SK-N-SH (cell line): ENCODE measurements at regions not wholly inside any gene's neighbourhood (a gene's known extent, or its start where the extent isn't known, plus 50 kb on each side); places are given as distances from the start of the nearest gene placed in this dataset.

Experiments
- CTCF ChIA-PET: fragments of 300-600, 350-600 bp; formaldehyde crosslinking; extraction: SDS; loops from one replicate; lab custom pipeline; 2021; lab: Yijun Ruan, JAX
- POLR2A ChIA-PET: fragments of 350-600 bp; sonication (Branson Sonifier 250); formaldehyde crosslinking; extraction: SDS; loops from one replicate; lab custom pipeline; 2020; ENCODE audit warnings: antibody characterized with exemption, inconsistent platforms; lab: Yijun Ruan, JAX
- DNase-seq: peaks from one replicate; pipeline ENCODE4 v3.0.0; 2012
- H2AFZ ChIP-seq: fragments of 200-600 bp; sonication (generic); 2 replicates; pipeline ENCODE4 v1.8.1; 2016; ENCODE audit warnings: antibody characterized with exemption, mild to moderate bottlenecking, low read depth
- H3F3A ChIP-seq: fragments of 200-600 bp; sonication (generic); replicated peaks from 2 replicates; pipeline ENCODE3; 2016; ENCODE audit warnings: antibody characterized with exemption, mild to moderate bottlenecking; ENCODE audit not compliant: insufficient read depth
- H3K27ac ChIP-seq, 2 experiments: fragments of 200-500 bp in 1 of 2; fragments of 200-600 bp in 1 of 2; sonication (Bioruptor generic) in 1 of 2; sonication (generic), shearing (Covaris generic) in 1 of 2; 2 replicates each; pipeline versions ENCODE4 v1.5.1 to v1.6.1; 2014 to 2016; ENCODE audit warnings: low read depth in 2 of 2, inconsistent platforms in 1 of 2, low read length in 1 of 2, mild to moderate bottlenecking in 1 of 2, mixed read lengths in 1 of 2
- H3K27me3 ChIP-seq: fragments of 200-600 bp; sonication (generic), shearing (Covaris generic); 2 replicates; pipeline ENCODE4 v1.6.1; 2016; ENCODE audit warnings: mixed run types; ENCODE audit not compliant: insufficient read depth
- H3K36me3 ChIP-seq, 2 experiments: fragments of 200-500 bp in 1 of 2; fragments of 200-600 bp in 1 of 2; sonication (Bioruptor generic) in 1 of 2; sonication (generic) in 1 of 2; replicated peaks in 1 of 2; 2 replicates each; pipeline versions ENCODE3 to v1.5.1; 2014 to 2016; ENCODE audit warnings: low read length in 1 of 2, mild to moderate bottlenecking in 1 of 2; ENCODE audit not compliant: insufficient read depth in 2 of 2, control insufficient read depth in 1 of 2
- H3K4me1 ChIP-seq, 2 experiments: fragments of 200-500 bp in 1 of 2; fragments of 200-600 bp in 1 of 2; sonication (Bioruptor generic) in 1 of 2; sonication (generic), shearing (Covaris generic) in 1 of 2; 2 replicates each; pipeline versions ENCODE4 v1.5.1 to v1.6.1; 2014 to 2016; ENCODE audit warnings: low read depth in 1 of 2, low read length in 1 of 2, mixed run types in 1 of 2; ENCODE audit not compliant: insufficient read depth in 2 of 2, control insufficient read depth in 1 of 2
- H3K4me2 ChIP-seq: fragments of 200-600 bp; sonication (generic), shearing (Covaris generic); 2 replicates; pipeline ENCODE4 v1.6.1; 2017; ENCODE audit warnings: mixed run types
- H3K4me3 ChIP-seq, 2 experiments: fragments of 200-500 bp in 1 of 2; fragments of 200-600 bp in 1 of 2; sonication (Bioruptor generic) in 1 of 2; sonication (generic), shearing (Covaris generic) in 1 of 2; 2 replicates each; pipeline versions ENCODE4 v1.5.1 to v1.8.1; 2014 to 2016; ENCODE audit warnings: low read depth in 2 of 2, inconsistent platforms in 1 of 2, low read length in 1 of 2, mild to moderate bottlenecking in 1 of 2, mixed read lengths in 1 of 2, moderate library complexity in 1 of 2
- H3K79me2 ChIP-seq: fragments of 200-600 bp; sonication (generic); 2 replicates; pipeline ENCODE4 v1.8.1; 2017; ENCODE audit warnings: mild to moderate bottlenecking; ENCODE audit not compliant: insufficient read depth
- H3K9ac ChIP-seq: fragments of 200-600 bp; sonication (generic); 2 replicates; pipeline ENCODE4 v1.6.1; 2017; ENCODE audit warnings: mixed run types
- H3K9me2 ChIP-seq: fragments of 200-600 bp; sonication (generic); 2 replicates; pipeline ENCODE4 v1.6.1; 2017; ENCODE audit warnings: mixed run types
- H3K9me3 ChIP-seq: fragments of 200-600 bp; sonication (generic); 2 replicates; pipeline ENCODE4 v1.6.1; 2017; ENCODE audit warnings: mixed run types, mild to moderate bottlenecking, moderate library complexity
- H4K20me1 ChIP-seq: fragments of 200-600 bp; sonication (generic); 2 replicates; pipeline ENCODE4 v1.6.1; 2017; ENCODE audit warnings: mild to moderate bottlenecking, mixed run types; ENCODE audit not compliant: insufficient read depth
- CTCF ChIP-seq: fragments of 200-600 bp; sonication (generic); IDR thresholded peaks from 2 replicates; pipeline ENCODE4 v1.6.1; 2017; ENCODE audit warnings: antibody characterized with exemption, mild to moderate bottlenecking, moderate library complexity
- ELF1 ChIP-seq: IDR thresholded peaks from 2 replicates; pipeline ENCODE4 v1.4.0; 2012
- EZH2phosphoT487 ChIP-seq: fragments of 200-600 bp; sonication (generic); IDR thresholded peaks from 2 replicates; pipeline ENCODE4 v1.6.1; 2017; ENCODE audit warnings: low read depth, mixed run types, mild to moderate bottlenecking, antibody characterized with exemption, moderate library complexity, borderline replicate concordance
- FOSL2 ChIP-seq: IDR thresholded peaks from 2 replicates; pipeline ENCODE4 v1.4.0; 2012; ENCODE audit warnings: low read depth, mild to moderate bottlenecking, moderate library complexity, borderline replicate concordance
- GABPA ChIP-seq: IDR thresholded peaks from 2 replicates; pipeline ENCODE4 v1.4.0; 2012; ENCODE audit warnings: low read depth, mild to moderate bottlenecking
- IRF3 ChIP-seq: fragments of 150-350 bp; IDR thresholded peaks from 2 replicates; pipeline ENCODE4 v1.6.1; 2016; ENCODE audit warnings: mild to moderate bottlenecking, low read depth, low read length
- MEF2A ChIP-seq: IDR thresholded peaks from 2 replicates; pipeline ENCODE4 v1.4.0; 2012; ENCODE audit warnings: low read depth, borderline replicate concordance
- MXI1 ChIP-seq: IDR thresholded peaks from 2 replicates; pipeline ENCODE4 v1.6.1; 2012; ENCODE audit warnings: mild to moderate bottlenecking, low read depth, low read length, improper control_type of control experiment
- NFIC ChIP-seq: IDR thresholded peaks from 2 replicates; pipeline ENCODE4 v1.4.0; 2012; ENCODE audit warnings: borderline replicate concordance
- NRF1 ChIP-seq: IDR thresholded peaks from 2 replicates; pipeline ENCODE4 v1.6.1; 2012; ENCODE audit warnings: low read depth, mild to moderate bottlenecking, low read length
- POLR2AphosphoS5 ChIP-seq: IDR thresholded peaks from 2 replicates; pipeline ENCODE4 v1.6.1; 2012; ENCODE audit warnings: low read depth, low read length
- RAD21 ChIP-seq: IDR thresholded peaks from 2 replicates; pipeline ENCODE4 v1.6.1; 2012; ENCODE audit warnings: mild to moderate bottlenecking, low read length
- RFX5 ChIP-seq: IDR thresholded peaks from 2 replicates; pipeline ENCODE4 v1.6.1; 2012; ENCODE audit warnings: mild to moderate bottlenecking, improper control_type of control experiment, low read length
- SIN3A ChIP-seq: IDR thresholded peaks from 2 replicates; pipeline ENCODE4 v1.6.1; 2012; ENCODE audit warnings: low read depth, mild to moderate bottlenecking, low read length, moderate library complexity, borderline replicate concordance
- SMC3 ChIP-seq: IDR thresholded peaks from 2 replicates; pipeline ENCODE4 v1.6.1; 2012; ENCODE audit warnings: low read depth, low read length, improper control_type of control experiment
- TCF12 ChIP-seq: IDR thresholded peaks from 2 replicates; pipeline ENCODE4 v1.4.0; 2012
- TEAD4 ChIP-seq: IDR thresholded peaks from 2 replicates; pipeline ENCODE4 v1.4.0; 2012; ENCODE audit warnings: mild to moderate bottlenecking, borderline replicate concordance; ENCODE audit not compliant: insufficient read depth
- YY1 ChIP-seq: IDR thresholded peaks from 2 replicates; pipeline ENCODE4 v1.4.0; 2012; ENCODE audit warnings: low read depth, mild to moderate bottlenecking
- WGBS: methylation state at CpG from one replicate; pipeline ENCODE4 v1.1.6; 2017; ENCODE audit warnings: low lambda C conversion rate; 5-methylcytosine and 5-hydroxymethylcytosine counted together
- TF ChIP-seq, protein P1 (sequence below): fragments of 150-350 bp; IDR thresholded peaks from 2 replicates; pipeline ENCODE4 v1.6.1; 2017; ENCODE audit warnings: antibody characterized with exemption, low read length, low read depth, borderline replicate concordance
- TF ChIP-seq, protein P2 (sequence below): IDR thresholded peaks from 2 replicates; pipeline ENCODE4 v1.4.0; 2012; ENCODE audit warnings: low read depth, borderline replicate concordance

DNA sequence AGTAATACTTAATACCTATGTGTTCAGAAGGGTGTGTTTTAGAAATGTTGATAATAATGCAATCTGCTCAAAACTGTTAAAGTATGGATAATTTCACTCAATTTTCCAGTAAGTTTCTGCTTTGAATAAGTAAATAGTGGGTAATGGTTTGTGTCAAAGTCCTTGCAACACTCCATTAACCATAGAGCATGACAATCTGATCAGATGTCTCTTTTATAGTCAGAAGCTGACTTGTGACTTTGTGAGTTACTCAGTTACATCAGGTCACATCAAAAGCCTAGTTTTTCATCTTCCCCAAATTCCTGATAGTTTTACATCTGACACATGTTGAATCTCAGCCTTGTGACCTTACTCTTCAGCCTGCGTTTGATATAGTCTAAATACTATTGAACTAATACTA, 338.0 kb downstream of the EFNB2 start:
- Histone ChIP-seq H3K9me3 (no peaks in the 10 kb centered on the region; the same call in 1 of the 2 replicates), H3K79me2 (no peaks in the 10 kb centered on the region), H3F3A (no peaks in the 10 kb centered on the region), H3K4me2 (no peak overlapping the region), H3K4me1 (no peaks in the 10 kb centered on the region), H3K4me3 (no peak overlapping the region), H4K20me1 (no peaks in the 10 kb centered on the region), H3K36me3 (no peaks in the 10 kb centered on the region), H3K9me2 (no peaks in the 10 kb centered on the region), H3K27ac (no peak overlapping the region), H3K27me3 (no peaks in the 10 kb centered on the region), H3K9ac (no peak overlapping the region), H2AFZ (no peak overlapping the region)
- 93% methylated on average over 1 of the region's 1 CpG for WGBS
- TF ChIP-seq MEF2A, result no peak
- no peak for TF ChIP-seq TCF12
- no peak for TF ChIP-seq GABPA
- TF ChIP-seq YY1, result no peak
- no peak for TF ChIP-seq ELF1
- TF ChIP-seq CTCF, result no peak
- TF ChIP-seq NFIC, result no peak
- no peak for TF ChIP-seq TEAD4
- TF ChIP-seq EZH2phosphoT487, result no peak
- no peak for TF ChIP-seq RAD21
- TF ChIP-seq SIN3A, result no peak
- ChIA-PET CTCF (no interaction called here), POLR2A (no interaction called here)
- DNase-seq, result no peak

DNA sequence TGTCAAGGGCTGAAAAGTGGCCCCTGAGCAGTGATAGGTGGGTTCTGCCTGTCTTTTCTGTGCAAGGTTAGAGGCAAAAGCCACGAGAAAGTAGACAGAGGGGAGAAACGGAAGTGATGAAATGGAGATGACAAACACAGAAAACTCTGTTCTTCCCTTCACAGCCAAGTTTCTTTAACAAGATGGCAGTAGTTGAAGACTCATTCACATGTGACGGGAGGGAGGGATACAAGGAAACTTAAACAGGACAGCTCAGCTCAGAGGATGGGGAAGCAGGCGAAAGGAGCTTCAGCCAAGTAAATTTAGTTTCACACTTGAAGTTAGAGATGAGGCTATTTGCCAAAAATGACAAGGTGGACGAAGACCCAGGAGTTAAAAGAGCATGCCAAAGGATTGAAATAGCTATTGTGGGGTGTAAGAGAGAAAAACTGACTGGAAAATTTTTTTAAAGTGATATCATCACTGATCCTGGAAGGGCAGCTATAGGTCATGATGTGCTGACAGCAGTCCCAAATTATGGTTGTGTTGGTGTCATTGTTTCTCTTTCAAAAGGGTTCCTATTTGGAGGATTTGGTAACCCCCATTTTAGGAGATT, 347.9 kb downstream of the EFNB2 start:
- Histone ChIP-seq H3K79me2 (no peaks in the 10 kb centered on the region), H3K4me3 (no peak overlapping the region), H3K4me2 (no peak overlapping the region), H3K27ac (no peak overlapping the region), H2AFZ (no peak overlapping the region), H3K9ac (no peak overlapping the region), H3K36me3 (no peaks in the 10 kb centered on the region), H4K20me1 (no peaks in the 10 kb centered on the region), H3K4me1 (no peaks in the 10 kb centered on the region), H3K9me3 (no peaks in the 10 kb centered on the region), H3K27me3 (no peaks in the 10 kb centered on the region), H3K9me2 (no peaks in the 10 kb centered on the region), H3F3A (no peaks in the 10 kb centered on the region)
- WGBS, result 70% methylated on average over 5 of the region's 5 CpGs
- ChIA-PET POLR2A (no interaction called here), CTCF (no interaction called here)
- no peak for DNase-seq
- TF ChIP-seq, protein P1, sequence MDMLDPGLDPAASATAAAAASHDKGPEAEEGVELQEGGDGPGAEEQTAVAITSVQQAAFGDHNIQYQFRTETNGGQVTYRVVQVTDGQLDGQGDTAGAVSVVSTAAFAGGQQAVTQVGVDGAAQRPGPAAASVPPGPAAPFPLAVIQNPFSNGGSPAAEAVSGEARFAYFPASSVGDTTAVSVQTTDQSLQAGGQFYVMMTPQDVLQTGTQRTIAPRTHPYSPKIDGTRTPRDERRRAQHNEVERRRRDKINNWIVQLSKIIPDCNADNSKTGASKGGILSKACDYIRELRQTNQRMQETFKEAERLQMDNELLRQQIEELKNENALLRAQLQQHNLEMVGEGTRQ, result no peak
- no peak for TF ChIP-seq SIN3A
- no peak for TF ChIP-seq POLR2AphosphoS5
- no peak for TF ChIP-seq TEAD4
- no peak for TF ChIP-seq NRF1
- TF ChIP-seq, protein P2, sequence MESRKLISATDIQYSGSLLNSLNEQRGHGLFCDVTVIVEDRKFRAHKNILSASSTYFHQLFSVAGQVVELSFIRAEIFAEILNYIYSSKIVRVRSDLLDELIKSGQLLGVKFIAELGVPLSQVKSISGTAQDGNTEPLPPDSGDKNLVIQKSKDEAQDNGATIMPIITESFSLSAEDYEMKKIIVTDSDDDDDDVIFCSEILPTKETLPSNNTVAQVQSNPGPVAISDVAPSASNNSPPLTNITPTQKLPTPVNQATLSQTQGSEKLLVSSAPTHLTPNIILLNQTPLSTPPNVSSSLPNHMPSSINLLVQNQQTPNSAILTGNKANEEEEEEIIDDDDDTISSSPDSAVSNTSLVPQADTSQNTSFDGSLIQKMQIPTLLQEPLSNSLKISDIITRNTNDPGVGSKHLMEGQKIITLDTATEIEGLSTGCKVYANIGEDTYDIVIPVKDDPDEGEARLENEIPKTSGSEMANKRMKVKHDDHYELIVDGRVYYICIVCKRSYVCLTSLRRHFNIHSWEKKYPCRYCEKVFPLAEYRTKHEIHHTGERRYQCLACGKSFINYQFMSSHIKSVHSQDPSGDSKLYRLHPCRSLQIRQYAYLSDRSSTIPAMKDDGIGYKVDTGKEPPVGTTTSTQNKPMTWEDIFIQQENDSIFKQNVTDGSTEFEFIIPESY, result no peak
- TF ChIP-seq IRF3, result no peak
- no peak for TF ChIP-seq RAD21
- TF ChIP-seq MXI1, result no peak
- TF ChIP-seq SMC3, result no peak
- no peak for TF ChIP-seq FOSL2
- TF ChIP-seq RFX5, result no peak
- TF ChIP-seq MEF2A, result no peak
- TF ChIP-seq YY1, result no peak
- TF ChIP-seq TCF12, result no peak
